ENCODE measurements at regions not wholly inside any gene's neighbourhood (a gene's known extent, or its start where the extent isn't known, plus 50 kb on each side); places are given as distances from the start of the nearest gene placed in this dataset.

DNA sequence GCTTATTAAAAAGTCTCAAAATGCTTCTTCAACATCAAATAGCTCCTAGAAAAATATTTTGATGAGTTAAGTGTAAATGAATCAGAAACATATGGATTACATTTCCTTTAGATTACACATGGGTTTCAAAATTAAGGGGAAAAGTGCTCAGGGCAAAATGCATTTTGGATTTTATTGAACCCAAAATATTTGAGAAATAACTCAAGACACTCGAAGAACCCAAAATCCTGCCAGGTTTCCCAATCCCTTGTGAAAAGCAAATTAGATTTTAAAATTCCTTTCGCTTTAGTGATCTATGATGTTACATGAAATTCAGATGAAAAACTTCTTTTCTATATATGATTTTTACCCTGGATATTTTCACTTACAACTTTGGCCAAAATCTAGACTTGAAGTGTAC is 847.4 kb upstream of the SOX9 start:
- H3K36me3 ChIP-seq: no peaks in the 10 kb centered on the region
- H3K27me3 ChIP-seq: no peaks in the 10 kb centered on the region
- no peak overlapping the region for H3K27ac ChIP-seq
- TF ChIP-seq, protein P1, sequence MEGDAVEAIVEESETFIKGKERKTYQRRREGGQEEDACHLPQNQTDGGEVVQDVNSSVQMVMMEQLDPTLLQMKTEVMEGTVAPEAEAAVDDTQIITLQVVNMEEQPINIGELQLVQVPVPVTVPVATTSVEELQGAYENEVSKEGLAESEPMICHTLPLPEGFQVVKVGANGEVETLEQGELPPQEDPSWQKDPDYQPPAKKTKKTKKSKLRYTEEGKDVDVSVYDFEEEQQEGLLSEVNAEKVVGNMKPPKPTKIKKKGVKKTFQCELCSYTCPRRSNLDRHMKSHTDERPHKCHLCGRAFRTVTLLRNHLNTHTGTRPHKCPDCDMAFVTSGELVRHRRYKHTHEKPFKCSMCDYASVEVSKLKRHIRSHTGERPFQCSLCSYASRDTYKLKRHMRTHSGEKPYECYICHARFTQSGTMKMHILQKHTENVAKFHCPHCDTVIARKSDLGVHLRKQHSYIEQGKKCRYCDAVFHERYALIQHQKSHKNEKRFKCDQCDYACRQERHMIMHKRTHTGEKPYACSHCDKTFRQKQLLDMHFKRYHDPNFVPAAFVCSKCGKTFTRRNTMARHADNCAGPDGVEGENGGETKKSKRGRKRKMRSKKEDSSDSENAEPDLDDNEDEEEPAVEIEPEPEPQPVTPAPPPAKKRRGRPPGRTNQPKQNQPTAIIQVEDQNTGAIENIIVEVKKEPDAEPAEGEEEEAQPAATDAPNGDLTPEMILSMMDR (IDR thresholded peaks at IDR 0.05): no peak
- intact Hi-C loops (cut with DNase I): no loop called here
- no peak overlapping the region for H3K4me3 ChIP-seq
- H3K4me1 ChIP-seq: no peaks in the 10 kb centered on the region
- DNase-seq (no peak), ATAC-seq (no peak)
- 71 to 79% methylated on average over 2 of the region's 2 CpGs for WGBS, 2 donors
- peaks cover 0 to 13% (median 3%) of the 10 kb centered on the region in 11 donors for H3K9me3 ChIP-seq

DNA sequence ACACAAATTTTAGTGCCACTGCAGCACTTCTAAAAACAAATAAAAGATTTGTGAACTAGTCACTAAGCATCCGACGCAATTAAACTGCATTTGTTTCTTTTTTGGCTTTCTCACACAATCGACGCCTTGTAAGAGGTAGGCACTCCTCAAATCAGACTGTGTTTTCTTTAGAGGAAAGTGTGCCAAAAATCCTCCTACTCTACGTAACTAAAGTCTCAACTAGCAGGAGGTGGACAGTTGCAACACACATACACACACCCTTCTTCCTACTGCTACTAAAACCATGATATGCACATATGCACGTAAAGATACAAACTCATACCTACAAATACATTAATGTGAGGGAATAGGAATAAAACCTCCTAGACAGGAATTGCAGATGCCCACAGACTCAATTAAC is 844.7 kb upstream of the SOX9 start:
- WGBS, 2 donors: 77 to 80% methylated on average over 6 of the region's 6 CpGs
- H3K4me1 ChIP-seq: no peaks in the 10 kb centered on the region
- DNase-seq: no peak
- H3K9me3 ChIP-seq: peaks cover 0 to 7% (median 0%) of the 10 kb centered on the region in 11 donors
- ATAC-seq: no peak
- H3K36me3 ChIP-seq: no peaks in the 10 kb centered on the region
- no peaks in the 10 kb centered on the region for H3K27me3 ChIP-seq
- no peak overlapping the region for H3K27ac ChIP-seq
- intact Hi-C loops (cut with DNase I): no loop called here
- TF ChIP-seq, protein P1 (IDR thresholded peaks at IDR 0.05): no peak
- H3K4me3 ChIP-seq: no peak overlapping the region

DNA sequence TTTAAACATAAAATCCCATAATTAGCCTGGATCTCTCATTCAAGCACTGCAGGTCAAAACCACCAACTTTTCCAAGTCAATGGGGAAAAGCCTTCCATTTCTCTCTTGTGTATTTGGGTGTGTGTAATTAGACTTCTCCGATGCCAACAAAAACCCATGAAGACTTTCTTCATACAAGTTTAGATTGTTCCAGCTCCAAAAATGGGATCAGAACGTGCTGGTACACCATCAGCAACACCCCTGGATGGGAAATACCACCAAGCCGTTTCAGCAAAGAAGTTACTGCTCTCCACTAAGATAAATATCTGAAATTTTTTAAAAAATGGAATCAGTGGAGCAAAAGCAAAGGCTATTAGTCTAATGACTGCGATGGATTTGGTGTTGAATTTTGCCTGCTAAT is 837.3 kb upstream of the SOX9 start:
- TF ChIP-seq, protein P1 (IDR thresholded peaks at IDR 0.05): no peak
- Histone ChIP-seq H3K36me3 (no peaks in the 10 kb centered on the region), H3K27me3 (peaks cover 0 to 3% (median 0%) of the 10 kb centered on the region in 7 donors), H3K4me3 (no peak overlapping the region), H3K4me1 (no peaks in the 10 kb centered on the region), H3K27ac (no peak overlapping the region), H3K9me3 (peaks cover 0 to 4% (median 0%) of the 10 kb centered on the region in 11 donors)
- 72 to 75% methylated on average over 4 of the region's 4 CpGs for WGBS, 2 donors
- intact Hi-C loops (cut with DNase I): no loop called here
- ATAC-seq (no peak), DNase-seq (no peak)

DNA sequence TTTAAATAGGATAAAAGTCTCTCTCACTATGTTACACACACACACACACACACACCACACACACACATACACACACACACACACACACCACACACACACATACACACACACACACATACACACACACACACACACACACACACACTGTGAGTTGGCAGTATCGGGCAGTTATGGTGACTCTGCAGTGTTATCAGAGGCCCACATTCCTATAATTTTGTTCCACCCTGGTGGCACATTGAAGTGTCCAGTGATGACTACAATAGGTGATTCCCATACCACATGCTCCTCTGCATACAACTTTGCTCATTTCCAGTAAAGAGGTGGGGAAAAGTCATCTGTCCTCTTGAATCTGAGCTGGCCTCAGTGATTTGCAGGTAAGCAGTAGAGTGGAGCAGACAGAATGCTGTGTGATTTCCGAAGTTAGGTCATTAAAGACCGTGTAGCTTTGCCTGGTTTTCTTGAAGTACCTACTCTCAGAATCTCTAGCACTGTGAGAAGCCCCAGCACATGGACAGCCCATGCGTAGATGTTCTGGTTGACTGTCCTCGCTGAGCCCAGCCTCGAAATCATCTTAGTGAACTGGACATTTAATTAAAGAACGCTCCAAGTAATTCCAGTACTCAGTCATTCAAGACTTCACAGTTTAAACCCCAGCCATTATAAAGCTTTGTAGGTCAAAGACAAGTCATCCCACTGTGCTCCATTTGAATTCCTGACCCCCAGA is 836.6 kb upstream of the SOX9 start:
- H3K9me3 ChIP-seq: no peaks in the 10 kb centered on the region

More for the DNA sequence above, 836.6 kb upstream of the SOX9 start:
- no peak for DNase-seq
- Histone ChIP-seq H3K36me3 (no peaks in the 10 kb centered on the region), H3K4me3 (no peak overlapping the region), H3K27me3 (peaks cover 0 to 3% (median 0%) of the 10 kb centered on the region in 7 donors), H3K4me1 (no peaks in the 10 kb centered on the region), H3K27ac (no peak overlapping the region)
- TF ChIP-seq, protein P1 (IDR thresholded peaks at IDR 0.05): no peak
- no peak for ATAC-seq
- intact Hi-C loops (cut with DNase I): no loop called here
- 82 to 85% methylated on average over 7 of the region's 7 CpGs for WGBS, 2 donors
